Glomerular visceral epithelial cell (primary cell): ENCODE measurements at regions not wholly inside any gene's neighbourhood (a gene's known extent, or its start where the extent isn't known, plus 50 kb on each side); places are given as distances from the start of the nearest gene placed in this dataset.

Experiments used
- DNase-seq: peaks from one replicate; pipeline ENCODE4 v3.0.0-alpha.2; 2016; ENCODE audit errors: extremely low spot score

DNA sequence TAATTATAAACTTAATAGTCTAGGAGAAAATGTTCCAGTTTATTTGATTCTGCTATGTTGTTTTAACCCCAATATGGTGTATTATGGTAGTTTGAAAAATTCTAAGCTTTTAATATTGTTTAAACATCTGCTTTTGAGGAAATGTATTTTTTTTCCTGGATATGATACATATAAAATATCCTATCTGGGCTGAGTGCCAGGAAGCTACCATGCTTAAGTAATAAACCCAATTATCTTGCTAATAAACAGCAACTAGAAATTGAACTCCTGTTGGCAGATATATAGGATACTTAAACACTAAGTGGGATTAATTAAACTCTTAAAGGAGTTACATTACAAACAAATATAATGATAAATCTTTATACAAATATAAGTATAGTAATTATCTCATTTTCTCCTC lies 293.7 kb upstream of the GRM7 start:
- no peak for DNase-seq

DNA sequence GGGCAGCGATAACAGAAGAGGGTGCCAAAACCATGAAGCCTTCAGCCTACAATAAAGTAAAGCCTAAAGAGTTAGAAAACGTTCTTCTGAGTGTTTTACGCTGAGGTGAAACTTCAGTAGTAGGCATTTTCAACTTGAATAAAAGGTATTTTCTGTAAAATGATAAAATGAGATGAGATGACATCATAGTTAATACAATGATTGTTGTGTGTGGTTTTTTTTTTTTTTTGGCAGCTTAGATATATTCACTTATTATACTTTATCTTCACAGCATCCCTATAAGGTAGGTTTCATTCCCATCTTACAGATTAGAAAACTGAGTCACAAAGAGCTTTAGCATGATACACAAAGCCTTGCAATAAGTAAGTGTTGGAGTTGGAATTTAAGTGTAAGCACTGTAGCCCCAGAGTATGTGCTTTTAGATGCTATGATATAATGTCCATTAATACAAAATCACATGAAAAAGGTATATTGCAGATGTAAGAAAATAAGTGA lies 291.9 kb upstream of the GRM7 start:
- DNase-seq = no peak

DNA sequence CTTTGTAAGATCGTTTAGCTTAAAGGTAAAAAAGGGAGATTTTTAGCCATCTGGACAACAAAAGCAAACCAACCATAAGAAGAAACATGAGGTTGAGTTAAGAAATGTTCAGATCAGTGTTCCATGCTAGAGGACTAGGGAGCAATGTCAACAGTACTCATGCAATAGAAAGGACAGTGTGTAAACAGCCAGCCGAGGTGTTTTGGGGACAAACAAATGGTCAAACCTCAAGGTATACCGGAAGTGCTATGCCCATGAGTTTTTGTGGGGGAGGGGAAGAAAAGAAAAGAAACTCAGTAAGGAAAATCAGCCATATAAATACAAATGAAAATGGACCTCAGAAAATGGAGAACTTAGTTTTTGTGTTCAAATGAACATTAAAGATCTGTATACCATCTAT lies 289.5 kb upstream of the GRM7 start:
- DNase-seq = no peak

DNA sequence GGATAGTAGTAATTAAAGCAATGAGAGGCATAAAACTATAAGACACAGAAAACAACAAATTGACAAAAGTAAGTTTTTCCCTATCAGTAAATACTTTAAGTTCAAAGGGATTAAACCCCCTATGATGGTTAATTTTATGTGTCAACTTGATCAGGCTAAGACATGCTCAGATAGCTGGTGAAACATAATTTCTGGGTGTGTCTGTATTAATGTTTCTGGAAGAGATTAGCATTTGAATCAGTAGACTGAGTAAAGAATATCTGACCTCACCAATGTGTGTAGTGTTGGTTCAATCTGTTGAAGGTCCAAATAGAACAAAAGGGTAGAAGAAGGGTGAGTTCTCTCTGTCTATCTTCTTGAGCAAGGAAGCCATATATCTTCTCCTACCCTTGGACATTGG lies 283.3 kb upstream of the GRM7 start:
- no peak for DNase-seq

DNA sequence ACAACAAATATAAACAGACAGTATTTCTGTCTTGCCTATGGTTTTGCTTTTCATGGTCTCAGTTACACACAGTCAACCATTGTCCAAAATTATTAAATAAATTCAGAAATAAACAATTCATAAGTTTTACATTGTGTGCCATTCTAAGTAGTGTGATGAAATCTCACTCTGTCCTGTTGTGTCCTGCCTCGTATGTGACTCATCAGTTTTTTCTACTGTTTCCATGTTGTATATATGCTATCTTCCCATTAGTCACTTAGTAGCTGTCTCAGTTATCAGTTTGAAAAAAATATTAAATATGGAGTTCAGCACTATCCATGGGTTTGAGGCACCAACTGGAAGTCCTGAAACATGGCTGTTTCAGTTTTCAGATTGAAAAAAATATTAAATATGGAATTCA lies 282.4 kb upstream of the GRM7 start:
- DNase-seq = no peak

DNA sequence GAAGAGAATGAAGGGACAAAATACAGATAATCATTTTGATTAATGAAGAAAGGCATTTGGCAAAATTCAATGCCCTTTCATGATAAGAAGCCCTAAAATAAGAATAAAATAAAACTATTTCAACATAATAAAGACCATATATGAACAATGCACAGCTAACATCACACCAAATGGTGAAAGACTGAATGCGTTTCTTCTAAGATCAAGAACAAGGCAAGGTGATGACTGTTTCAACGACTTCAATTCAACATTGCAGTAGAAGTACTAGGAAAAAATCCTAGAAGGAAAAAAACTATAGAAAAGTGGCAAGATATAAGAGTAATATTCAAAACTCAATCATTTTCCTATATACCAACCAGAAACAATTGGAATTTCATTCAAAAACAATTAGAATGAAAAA lies 280.1 kb upstream of the GRM7 start:
- no peak for DNase-seq

DNA sequence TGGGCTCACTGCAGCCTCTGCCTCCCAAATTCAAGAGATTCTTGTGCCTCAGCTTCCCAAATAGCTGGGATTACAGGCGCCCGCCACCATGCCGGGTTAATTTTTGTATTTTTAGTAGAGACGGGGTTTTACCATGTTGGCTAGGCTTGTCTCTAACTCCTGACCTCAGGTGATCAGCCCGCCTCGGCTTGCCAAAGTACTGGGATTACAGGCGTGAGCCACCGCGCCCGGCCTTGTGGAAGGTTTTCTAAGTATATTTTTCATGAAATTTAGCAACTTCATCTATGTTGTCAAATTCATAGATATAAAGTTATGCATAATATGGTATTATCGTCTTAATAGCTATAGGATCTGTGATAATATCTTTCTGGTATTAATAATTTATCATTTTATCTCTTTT lies 275.6 kb upstream of the GRM7 start:
- no peak for DNase-seq

DNA sequence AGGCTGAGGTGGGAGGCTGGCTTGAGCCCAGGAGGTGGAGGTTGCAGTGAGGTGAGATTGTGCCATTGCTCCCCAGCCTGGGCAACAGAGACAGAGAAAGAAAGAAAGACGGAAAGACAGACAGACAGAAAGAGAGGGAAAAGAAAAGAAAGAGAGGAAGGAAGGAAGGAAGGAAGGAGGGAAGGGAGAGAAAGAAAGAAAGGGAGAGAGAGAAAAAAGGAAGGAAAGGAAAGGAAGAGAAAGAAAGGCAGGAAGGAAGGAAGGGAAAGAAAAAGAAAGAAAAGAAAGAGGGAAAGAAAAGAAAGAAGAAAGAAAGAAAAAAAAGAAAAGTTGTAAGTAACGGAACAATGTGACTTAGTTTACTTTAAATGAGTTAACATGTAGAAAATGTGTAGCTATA lies 260.7 kb upstream of the GRM7 start:
- DNase-seq = no peak

DNA sequence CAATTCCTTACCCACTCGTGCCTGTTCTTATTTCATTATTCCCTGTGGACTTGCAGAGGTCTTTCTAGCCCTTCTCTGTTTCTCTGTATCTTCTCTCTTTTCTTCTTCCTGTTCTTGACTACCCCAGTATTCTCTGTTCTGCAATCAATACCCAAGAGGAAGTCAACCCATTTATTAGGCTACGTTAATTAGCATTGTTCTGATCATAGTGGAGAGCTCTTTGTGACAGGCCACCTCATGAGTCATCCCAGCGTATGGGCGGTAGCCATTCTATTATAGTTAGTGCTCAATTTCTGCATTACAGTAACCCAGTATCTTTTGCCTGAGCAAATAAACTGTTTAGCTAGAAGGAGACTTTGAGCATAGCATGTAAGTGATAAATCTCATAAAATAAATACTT lies 259.5 kb upstream of the GRM7 start:
- DNase-seq = no peak

DNA sequence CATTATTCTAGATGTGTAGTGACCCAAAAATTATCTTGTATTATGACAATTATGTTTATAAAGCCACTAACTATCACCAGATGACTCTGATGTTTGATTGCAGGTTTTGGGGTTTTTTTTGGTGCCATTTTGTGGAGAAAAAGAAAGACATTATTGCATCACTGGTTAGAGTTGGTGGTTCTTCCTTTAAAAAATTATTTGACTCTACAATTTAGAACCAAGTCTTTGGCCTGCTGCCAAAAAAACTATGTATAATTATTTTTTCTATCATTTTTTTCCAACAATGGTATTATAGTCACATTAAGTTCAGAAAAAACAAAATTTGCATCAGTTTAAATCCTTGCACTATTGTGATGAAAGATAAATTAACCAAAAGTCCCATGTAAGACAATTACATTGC lies 258.6 kb upstream of the GRM7 start:
- no peak for DNase-seq

DNA sequence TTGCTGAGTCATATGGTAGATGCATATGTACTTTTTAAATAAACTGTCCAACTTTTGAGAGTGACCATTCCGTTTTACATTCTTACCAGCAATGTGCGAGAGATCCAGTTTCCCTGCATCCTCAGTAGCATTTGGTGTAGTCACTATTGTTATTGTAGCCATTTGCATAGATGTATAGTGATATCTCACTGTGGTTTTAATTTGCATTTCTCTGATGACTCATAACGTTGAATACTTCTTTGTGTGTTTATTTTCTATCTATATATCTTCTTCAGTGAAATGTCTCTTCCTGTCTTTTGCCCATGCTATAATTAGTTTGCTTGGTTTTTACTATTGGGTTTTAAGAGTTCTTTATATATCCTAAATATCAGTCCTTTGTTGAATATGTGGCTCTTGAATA lies 255.7 kb upstream of the GRM7 start:
- no peak for DNase-seq

DNA sequence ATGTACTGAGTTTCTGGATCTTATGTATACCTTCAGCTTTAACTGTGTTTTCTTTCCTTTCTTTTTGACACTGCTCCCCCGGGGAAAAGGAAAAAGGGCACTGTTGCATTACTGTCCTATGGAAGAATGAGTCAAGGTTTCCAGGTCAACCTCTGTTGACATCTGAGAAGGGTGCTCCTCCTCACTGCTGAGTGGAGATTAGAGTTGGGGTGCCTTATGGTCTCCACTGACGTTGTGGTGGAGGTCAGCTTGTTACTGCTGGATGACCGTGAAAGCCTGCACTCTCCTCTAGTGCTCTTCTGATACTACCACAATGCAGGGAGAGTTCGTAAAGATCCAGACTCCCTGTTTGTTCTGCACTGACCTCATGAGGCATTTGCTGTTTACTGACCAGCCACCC lies 252.1 kb upstream of the GRM7 start:
- DNase-seq = no peak

DNA sequence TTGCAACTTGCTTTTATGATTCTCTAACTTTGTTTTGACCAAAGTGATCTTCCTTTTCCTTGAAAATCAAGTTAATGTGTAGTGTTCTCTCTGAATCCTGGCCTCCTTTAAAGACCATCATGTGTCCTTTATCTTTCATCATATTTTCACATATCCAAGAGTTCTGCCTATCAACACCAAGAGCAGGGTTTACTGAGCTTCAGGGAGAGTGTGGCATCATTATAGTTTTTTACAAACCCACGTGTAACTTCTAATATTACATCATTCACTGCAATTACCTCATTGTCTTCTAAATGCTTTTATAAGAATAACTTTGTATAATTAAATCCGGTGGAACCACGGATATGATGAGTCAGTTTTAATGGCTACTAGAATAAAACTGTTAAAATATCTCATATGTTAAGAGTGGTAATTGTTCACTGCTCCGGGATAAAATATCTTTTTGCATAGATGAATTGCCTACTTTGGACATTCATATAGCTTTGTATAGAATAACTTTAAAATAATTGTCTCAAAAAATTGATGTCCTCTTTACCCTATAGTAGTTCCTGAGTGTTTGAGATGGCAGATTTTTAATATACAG lies 248.8 kb upstream of the GRM7 start:
- DNase-seq = no peak

DNA sequence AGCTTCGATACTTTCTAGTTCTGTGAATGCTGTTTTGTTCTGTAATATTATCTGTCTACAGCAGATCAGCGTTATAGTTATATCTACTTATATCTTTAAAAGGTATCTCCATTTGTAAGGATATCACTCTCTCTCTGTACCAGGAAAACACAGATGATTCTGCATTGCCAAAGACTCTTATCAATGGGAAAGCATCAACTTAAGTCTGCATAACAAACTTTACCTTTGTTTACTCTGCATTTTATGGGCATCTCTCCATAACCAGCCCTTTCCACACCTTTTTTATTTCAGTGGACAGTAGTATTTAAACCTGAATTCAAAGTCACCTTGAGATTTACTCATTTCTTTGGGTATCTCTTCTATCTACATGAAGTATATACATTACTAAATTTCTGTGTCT lies 238.7 kb upstream of the GRM7 start:
- no peak for DNase-seq

DNA sequence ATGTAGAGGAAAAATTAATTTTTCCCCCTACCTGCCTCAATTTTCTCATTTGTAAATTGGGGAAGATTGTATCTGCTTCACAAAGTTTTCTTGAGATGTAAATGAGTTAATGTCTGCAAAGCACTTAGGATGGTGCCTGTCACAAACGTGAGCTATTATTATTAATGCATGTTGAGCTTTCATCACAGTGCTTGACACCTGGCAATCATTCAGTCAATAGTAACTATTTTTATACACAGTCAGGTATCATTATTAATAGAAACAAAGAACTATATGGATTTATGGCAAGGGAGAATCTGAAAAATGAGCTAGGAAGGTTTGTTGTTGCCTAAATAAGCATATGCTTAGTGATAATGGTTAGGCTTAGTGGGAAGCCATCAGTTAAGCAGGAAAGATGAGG lies 238.2 kb upstream of the GRM7 start:
- no peak for DNase-seq

DNA sequence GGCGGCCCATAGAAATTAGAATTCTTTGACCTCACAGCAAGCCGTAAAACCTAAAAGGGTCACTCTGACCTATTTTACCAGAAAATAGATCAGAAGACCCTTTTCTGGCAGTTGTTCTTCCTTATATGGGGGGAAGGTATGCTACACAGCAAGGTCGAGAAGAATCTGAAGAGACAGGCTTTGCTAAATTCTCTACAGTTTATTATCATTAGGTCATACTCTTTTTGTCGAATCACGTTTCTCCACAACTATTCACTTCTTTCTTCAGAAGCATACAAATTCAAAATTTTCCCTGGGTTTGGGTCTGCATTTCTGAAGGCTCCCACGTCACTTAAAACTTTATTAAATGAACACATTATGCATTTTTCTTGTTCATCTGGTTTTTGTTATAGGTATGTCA lies 229.5 kb upstream of the GRM7 start:
- no peak for DNase-seq

DNA sequence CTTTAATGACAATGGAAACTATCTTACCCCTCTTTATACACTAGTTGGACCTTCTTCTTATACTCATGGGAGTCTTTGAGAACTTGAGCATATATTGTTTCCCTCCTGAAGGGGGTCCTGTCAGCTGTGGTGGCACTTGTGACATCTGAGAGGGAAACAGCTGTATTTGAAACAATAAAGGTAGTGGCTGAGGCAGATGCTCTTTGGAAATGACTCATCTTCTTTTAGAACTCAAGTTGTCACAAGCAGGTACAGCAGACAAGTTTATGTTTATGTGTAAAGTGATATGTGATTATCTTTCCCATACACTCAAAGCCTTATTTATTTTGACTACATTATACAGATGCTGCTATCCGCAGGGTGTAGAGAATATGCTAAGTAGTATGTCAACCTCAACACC lies 220.0 kb upstream of the GRM7 start:
- no peak for DNase-seq

DNA sequence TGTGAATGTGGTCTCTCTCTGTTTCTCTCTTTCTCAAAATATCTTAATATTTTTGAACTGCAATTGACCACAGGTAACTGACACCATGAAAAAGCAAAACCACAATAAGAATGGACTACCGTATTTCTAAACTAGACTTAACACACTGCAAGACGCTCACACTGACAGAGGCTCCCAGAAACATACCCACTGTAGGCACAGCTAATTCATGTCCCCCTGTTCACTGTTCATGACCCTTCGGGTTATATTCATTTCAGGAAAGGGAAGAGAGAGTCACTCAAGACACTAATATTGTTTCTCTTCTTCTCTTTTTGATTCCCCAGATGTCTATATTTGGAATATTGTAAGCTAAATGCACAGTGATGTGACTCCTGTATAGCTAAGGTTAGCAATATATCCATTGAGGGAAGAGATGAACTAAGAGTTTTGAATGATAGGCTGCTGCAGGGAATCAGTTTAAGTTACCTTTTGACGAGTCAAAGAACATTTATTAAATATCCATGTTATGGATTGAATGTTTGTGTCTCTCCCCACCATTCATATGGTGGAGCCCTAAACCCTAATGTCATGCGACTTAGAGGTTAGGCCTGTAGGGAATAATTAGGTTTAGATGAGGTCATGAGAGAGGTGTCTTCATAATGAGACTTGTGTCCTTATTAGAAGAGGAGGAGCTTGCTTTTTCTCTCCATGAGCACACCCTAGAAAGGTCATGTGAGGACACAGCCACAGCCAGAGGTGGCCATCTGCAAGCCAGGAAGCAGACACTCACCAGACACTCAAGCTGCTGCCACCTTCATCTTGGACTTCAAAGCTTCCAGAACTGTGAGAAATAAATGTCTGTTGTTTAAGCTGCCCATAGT lies 216.6 kb upstream of the GRM7 start:
- no peak for DNase-seq

DNA sequence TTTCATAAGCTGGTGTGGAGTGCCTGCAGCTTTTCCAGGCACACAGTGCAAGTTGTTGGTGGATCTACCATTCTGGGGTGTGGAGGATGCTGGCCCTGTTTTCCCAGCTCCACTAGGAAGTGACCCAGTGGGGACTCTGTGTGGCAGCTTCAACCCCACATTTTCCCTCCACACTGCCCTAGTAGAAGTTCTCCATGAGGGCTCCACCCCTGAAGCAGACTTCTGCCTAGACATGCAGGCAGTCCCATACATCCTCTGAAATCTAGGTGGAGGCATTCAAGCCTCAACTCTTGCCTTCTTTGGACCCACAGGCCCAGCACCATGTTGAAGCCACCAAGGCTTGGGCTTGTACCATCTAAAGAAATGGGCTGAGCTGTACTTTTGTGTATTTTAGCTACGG lies 206.2 kb upstream of the GRM7 start:
- no peak for DNase-seq

DNA sequence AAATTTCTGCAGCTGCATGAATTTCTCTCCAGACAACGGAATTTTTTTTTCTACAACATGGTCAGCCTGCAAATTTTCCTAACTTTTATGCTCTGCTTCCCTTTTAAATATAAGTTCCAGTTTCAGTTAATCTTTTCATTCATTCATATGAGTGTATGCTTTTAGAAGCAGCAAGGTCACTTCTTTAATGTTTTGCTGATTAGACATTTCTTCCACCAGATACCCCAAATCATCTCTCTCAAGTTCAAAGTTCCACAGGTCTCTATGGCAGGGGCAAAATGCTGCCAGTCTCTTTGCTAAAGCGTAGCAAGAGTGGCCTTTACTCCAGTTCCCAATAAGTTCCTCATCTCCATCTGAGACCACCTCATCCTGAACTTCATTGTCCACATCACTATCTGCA lies 205.6 kb upstream of the GRM7 start:
- DNase-seq = no peak

DNA sequence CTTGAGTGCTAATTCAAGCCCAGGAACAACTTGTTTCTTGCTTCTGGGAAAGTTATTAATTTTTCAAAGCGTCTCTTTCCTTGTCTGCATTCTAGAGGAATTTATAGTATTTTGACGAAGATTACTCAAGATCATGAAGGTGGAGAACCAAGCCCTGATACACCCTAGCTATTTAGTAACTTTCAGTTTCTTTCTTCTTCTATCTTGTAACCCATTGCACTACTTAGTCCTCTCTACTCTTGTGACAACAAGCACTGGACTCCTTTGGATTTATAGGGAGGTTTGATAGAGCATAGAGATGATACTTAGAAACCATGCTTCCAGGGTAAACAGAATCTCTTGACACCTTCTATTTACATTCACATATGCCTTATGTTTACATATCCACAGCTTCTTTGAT lies 203.3 kb upstream of the GRM7 start:
- DNase-seq = no peak

DNA sequence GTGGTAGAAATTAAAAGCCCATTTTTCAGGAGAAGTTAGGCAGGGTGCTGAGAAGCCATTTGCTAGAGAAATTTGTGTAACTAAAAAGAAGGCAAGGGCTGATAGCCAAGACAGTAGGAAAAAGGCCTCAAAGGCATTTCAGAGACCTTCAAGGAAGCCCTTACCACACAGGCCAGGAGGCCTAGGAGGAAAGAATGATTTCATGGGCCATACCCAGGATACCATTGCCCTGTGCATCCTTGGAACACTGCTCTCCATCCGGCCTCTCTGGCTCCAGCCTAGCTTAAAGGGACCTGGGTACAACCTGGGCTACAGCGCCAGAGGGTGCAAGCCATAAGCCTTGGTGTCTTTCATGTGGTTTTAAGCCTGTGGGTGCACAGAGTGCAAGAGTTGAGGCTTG lies 193.6 kb upstream of the GRM7 start:
- DNase-seq = no peak

DNA sequence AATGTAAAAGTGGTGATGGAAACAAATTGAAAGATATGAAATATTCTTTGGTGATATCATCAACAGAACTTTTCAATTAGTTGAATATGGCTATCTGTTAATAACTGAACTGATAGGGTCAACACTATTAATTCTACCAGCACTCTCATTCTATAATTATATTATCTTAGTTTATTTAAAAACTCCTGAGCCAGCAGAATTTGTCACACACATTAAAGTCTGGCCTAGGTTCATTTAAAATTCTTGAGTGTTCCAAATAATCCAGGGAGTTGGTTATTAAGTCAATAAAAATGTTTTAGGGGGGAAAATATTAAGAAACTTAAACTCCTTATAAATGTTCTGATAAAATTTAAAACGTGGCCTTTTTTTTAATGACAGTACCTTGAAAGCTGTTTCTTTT lies 189.6 kb upstream of the GRM7 start:
- DNase-seq = no peak

DNA sequence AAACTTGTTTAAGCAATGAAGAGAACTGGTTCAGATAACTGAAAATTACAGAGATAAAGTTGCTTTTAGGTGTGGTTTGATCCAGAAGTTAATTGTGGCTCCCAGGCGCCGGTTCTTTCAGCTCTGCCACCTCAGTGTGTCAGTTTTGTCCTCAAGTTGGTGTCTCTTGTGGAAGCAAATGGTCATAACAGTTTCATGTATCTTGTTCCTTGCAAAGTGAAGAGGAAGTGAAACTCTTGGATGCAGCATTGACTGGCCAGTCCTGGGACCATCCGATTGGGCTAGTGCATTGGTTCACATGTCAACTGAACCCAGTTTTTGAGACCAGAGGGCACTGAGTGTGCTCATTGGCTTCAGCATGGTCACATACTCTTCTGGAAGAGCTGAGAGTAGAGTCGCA lies 181.4 kb upstream of the GRM7 start:
- no peak for DNase-seq
